ENCODE measurements at regions not wholly inside any gene's neighbourhood (a gene's known extent, or its start where the extent isn't known, plus 50 kb on each side); places are given as distances from the start of the nearest gene placed in this dataset. TPM values are rescaled to one million over a fixed set of nuclear protein-coding genes. Genes with fewer than 3 reads are reported as not detected.
"Not testable (repeated sequence)": the region's sequence is repeated elsewhere in the genome, so short reads cannot be mapped to it uniquely, and the experiment has no call there.

GRCh38 chr6:71224011-71224410 lies 64.6 kb upstream of the OGFRL1 start:
- no peak for TF ChIP-seq CTCF (IDR thresholded peaks at IDR 0.05)
- ATAC-seq (ENCODE audit: low FRiP score) = no peak
- DNase-seq (ENCODE audit: low spot score) = no peak

DNA sequence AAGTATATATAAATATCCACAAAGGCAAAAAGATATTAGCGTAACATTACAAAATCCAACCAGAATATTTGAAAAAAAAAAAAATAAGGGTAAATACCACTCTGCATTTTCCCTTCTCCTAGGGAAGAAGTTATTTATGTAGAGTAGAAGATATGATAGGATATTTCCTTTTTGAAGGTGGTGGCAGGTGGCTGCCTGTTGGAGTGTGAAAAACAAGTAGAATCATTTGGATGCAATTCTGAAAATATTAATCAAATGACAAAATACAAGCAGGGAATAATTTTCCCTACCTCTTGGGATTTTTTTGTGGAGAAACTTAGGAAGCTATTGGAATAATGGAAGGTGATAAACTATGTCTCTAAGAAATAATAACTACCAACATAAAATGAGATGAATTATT lies 62.5 kb upstream of the OGFRL1 start:
- ATAC-seq (ENCODE audit: low FRiP score) (no peak), DNase-seq (ENCODE audit: low spot score) (no peak)
- no peak for TF ChIP-seq CTCF (IDR thresholded peaks at IDR 0.05)

GRCh38 chr6:71228461-71229041 lies 60.1 kb upstream of the OGFRL1 start:
- DNase-seq (ENCODE audit: low spot score) (no peak), ATAC-seq (ENCODE audit: low FRiP score) (no peak)
- TF ChIP-seq CTCF (IDR thresholded peaks at IDR 0.05) = no peak

DNA sequence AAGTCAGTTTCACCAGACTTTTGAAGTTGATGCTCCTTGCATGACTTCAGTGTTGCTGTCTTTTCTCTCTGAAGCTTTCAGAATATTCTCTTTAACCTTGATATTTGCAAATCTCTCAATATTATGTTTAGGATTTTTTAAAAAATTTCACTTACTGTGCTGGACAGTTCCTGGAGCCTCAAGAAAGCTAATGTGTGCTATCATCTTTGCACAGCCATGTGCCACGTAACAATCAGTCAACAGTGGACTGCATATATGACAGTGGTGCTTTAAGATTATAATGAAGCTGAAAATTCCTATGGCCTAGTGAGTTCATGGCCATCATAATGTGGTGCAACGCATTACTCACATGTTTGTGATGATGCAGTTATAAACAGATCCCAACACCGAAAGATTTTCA lies 59.1 kb upstream of the OGFRL1 start:
- TF ChIP-seq CTCF (IDR thresholded peaks at IDR 0.05) = no peak
- DNase-seq (ENCODE audit: low spot score) = no peak
- ATAC-seq (ENCODE audit: low FRiP score) = no peak

DNA sequence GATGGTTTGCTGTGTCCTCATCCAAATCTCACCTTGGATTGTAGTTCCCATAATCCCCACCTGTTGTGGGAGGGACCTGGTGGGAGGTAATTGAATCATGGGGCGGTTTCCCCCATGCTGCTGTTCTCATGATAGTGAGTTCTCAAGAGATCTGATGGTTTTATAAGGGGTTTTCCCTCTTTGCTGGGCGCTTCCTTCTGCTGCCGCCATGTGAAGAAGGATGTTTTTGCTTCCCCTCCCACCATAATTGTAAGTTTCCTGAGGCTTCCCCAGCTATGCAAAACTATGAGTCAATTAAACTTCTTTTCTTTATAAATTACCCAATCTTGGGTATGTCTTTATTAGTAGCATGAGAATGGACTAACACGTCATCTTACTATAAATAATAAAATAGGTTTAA lies 55.7 kb upstream of the OGFRL1 start:
- ATAC-seq (ENCODE audit: low FRiP score); DNase-seq (ENCODE audit: low spot score): not testable (repeated sequence)

DNA sequence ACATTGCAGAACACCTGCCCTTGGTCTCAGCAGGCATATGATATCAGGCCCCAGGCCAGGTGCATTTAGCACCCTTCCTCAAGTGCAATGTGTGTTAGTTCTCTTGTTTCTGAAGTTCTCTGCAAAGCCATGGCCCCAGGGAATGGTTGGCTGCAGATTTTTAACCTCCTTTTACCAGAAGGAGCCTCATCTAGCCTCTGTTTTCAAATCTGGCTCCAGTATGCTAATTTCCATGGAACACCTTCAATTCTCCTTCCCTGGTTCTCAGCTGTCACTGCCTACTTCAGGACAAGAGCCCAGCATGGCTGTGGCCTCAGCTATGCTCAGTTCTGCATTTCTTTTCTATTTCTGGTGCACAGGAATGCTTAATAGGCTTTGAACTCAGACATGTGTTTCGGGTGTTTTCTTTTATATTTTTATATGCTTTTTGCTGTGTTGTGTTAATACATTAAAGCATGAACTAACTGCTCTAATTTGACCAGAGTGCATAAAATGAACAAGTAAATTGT lies 51.6 kb upstream of the OGFRL1 start:
- DNase-seq (ENCODE audit: low spot score) (no peak), ATAC-seq (ENCODE audit: low FRiP score) (no peak)
- no peak for TF ChIP-seq CTCF (IDR thresholded peaks at IDR 0.05)

- no peak for DNase-seq (ENCODE audit: low spot score)
- peak; percentile 44 for ATAC-seq (ENCODE audit: low FRiP score)
- no peak for TF ChIP-seq CTCF (IDR thresholded peaks at IDR 0.05)
These were observed 50.3 kb upstream of the OGFRL1 start for GRCh38 chr6:71238351-71238750.

Small RNA genes in the stretch of these regions (small RNA-seq; reads per million reads assigned to genes)
- gene RF00012 (not detected), gene RNU6-411P (not detected)
